Astrocyte of the cerebellum (primary cell): ENCODE measurements at regions not wholly inside any gene's neighbourhood (a gene's known extent, or its start where the extent isn't known, plus 50 kb on each side); places are given as distances from the start of the nearest gene placed in this dataset.

ENCODE experiments used
- DNase-seq: peaks from one replicate; pipeline ENCODE4 v3.0.0-alpha.2; 2011; ENCODE audit warnings: low read depth
- H3K4me3 ChIP-seq: 2 replicates; pipeline ENCODE4 v1.5.1; 2011; ENCODE audit warnings: mild to moderate bottlenecking, low read depth, low read length, moderate library complexity
- CTCF ChIP-seq: IDR thresholded peaks from 2 replicates; pipeline ENCODE4 v1.5.1; 2012; ENCODE audit warnings: low read length, low read depth, moderate library complexity, mild to moderate bottlenecking; ENCODE audit errors: missing control alignments
- in situ Hi-C: cut with HindIII; loops from 2 replicates; pipeline ENCODE4 v1.10.0; 2017; ENCODE audit warnings: low sequenced_read_pairs

- no peak for DNase-seq
- in situ Hi-C loops: no loop called here
- no peak overlapping the region for H3K4me3 ChIP-seq
- no peak for TF ChIP-seq CTCF
These were observed 96.6 kb upstream of the LSM14A start for GRCh38 chr19:34075661-34076091.

- DNase-seq: no peak
- in situ Hi-C loops: no loop called here
- no peak overlapping the region for H3K4me3 ChIP-seq
- no peak for TF ChIP-seq CTCF
These were observed 89.8 kb upstream of the LSM14A start for GRCh38 chr19:34082289-34083077.

GRCh38 chr19:34084396-34085145, 87.7 kb upstream of the LSM14A start:
- no peak for TF ChIP-seq CTCF

GRCh38 chr19:34085336-34085735, 87.0 kb upstream of the LSM14A start:
- in situ Hi-C loops: no loop called here
- no peak for DNase-seq
- no peak overlapping the region for H3K4me3 ChIP-seq
- TF ChIP-seq CTCF: no peak

More at GRCh38 chr19:34084396-34085145, 87.7 kb upstream of the LSM14A start:
- DNase-seq: no peak
- no peak overlapping the region for H3K4me3 ChIP-seq
- in situ Hi-C loops: no loop called here

- no peak for DNase-seq
- no peak overlapping the region for H3K4me3 ChIP-seq
- TF ChIP-seq CTCF: no peak
- in situ Hi-C loops: no loop called here
These were observed 84.0 kb upstream of the LSM14A start for GRCh38 chr19:34088292-34088691.

- in situ Hi-C loops: no loop called here
- DNase-seq: no peak
- H3K4me3 ChIP-seq: no peak overlapping the region
- TF ChIP-seq CTCF: no peak
These were observed 82.7 kb upstream of the LSM14A start for GRCh38 chr19:34089566-34089965.
